ENCODE measurements at regions not wholly inside any gene's neighbourhood (a gene's known extent, or its start where the extent isn't known, plus 50 kb on each side); places are given as distances from the start of the nearest gene placed in this dataset.

DNA sequence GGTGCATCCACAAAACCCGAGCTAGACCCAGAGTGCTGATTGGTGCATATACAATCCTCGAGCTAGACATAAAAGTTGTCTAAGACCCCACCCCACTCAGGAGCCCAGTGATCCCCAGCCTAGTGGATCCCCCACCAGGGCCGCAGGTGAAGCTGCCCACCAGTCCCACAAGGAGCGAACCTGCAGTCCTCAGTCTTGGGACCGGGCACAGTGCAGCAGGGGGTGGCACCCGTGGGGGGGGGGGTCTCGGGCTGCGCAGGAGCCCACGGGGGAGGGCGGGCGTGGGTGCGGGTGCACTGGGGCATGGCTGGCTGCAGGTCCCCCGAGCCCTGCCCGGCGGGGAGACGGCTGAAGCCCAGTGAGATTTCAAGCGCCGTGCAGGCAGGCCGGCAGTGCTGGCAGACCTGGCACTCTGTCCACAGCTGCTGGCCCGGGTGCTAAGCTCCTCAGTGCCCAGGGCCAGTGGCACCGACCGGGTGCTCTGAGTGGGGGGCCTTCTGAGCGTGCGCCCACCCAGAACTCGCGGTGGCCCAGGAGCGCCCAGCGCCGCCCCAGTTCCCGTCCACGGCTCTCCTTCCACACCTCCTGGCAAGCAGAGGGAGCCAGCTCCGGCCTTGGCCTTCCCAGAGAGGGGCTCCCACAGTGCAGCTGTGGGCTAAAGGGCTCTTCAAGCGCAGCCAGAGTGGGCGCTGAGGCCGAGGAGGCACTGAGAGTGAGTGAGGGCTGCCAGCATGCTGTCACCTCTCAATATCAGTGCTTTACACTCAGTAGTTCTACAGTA, 989.1 kb downstream of the FAM181B start:
- no peaks in the 10 kb centered on the region for H3K27me3 Mint-ChIP-seq
- H3K9me3 Mint-ChIP-seq = no peaks in the 10 kb centered on the region
- H3K27ac Mint-ChIP-seq = no peak overlapping the region
- no peaks in the 10 kb centered on the region for H3K36me3 Mint-ChIP-seq
- no peak for ATAC-seq (ENCODE audit: low read depth)
- H3K4me3 Mint-ChIP-seq = no peak overlapping the region
- H3K4me1 Mint-ChIP-seq = no peaks in the 10 kb centered on the region
- DNase-seq (ENCODE audit: low spot score in 2 of 2) = no peak

DNA sequence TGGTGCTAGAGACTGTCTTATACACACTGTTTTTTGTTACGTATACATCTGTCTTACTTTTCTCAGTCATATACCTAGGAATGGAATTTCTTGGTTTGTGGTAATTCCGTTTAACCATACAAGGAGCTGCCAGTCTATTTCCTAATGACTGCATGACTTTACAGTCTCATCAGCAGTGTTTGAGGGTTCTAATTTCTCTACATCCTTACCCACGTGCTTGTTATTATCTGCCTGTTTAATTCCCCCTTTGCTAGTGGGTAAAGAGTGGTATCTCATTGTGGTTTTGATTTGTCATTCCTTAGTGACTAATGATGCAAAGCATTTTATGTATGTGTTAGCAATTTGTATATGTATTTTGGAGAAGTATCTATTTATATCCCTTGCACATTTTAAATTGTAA, 1008.0 kb downstream of the FAM181B start:
- Mint-ChIP-seq H3K4me1 (no peaks in the 10 kb centered on the region), H3K27ac (no peak overlapping the region), H3K27me3 (no peaks in the 10 kb centered on the region), H3K9me3 (peaks cover 6% of the 10 kb centered on the region), H3K4me3 (no peak overlapping the region), H3K36me3 (no peaks in the 10 kb centered on the region)
- no peak for DNase-seq (ENCODE audit: low spot score in 2 of 2)
- no peak for ATAC-seq (ENCODE audit: low read depth)

DNA sequence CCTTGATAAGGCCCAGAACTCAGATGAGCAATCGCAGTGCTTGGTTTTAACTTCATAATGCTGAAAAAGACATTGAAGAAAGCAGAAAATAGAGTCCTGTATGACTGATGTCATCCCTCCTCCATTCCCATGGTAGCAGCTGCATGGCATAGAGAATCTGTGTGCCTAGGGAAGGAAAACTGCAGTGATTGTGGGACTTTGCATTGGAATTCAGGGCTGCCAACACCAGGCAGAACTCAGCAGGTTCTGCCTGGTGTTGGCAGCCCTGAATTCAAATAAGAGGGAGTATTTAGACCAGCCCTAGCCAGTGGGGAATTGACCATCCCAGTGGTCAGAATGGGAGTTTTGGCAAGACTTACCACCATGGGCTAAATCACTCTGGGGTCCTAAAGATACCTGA, 1016.0 kb downstream of the FAM181B start:
- no peaks in the 10 kb centered on the region for H3K36me3 Mint-ChIP-seq
- H3K4me1 Mint-ChIP-seq = no peaks in the 10 kb centered on the region
- ATAC-seq (ENCODE audit: low read depth) = no peak
- H3K27me3 Mint-ChIP-seq = no peaks in the 10 kb centered on the region
- no peak overlapping the region for H3K27ac Mint-ChIP-seq
- no peak for DNase-seq (ENCODE audit: low spot score in 2 of 2)
- no peak overlapping the region for H3K4me3 Mint-ChIP-seq
- H3K9me3 Mint-ChIP-seq = peaks cover 1% of the 10 kb centered on the region

DNA sequence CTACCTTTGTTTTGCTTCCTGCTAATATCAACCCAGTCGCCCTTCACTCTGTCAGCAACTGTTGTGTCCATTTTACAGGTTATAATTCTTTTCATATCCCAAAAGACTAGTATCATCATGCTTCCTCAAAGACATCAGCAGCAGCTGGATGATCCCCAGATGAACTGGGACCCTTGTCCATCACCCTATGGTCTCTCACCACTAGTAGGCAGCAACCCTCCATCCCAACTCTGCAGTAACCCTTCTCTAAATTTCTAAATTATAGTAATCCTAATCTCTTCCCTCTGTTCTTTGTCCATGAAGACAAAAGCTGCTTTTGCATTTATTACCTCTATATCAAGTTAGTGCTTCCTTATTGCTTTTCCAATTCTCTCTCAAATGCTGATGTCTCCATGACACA, 1025.8 kb downstream of the FAM181B start:
- Mint-ChIP-seq H3K27me3 (peaks cover 3% of the 10 kb centered on the region), H3K4me1 (no peaks in the 10 kb centered on the region), H3K4me3 (no peak overlapping the region), H3K27ac (no peak overlapping the region), H3K9me3 (peaks cover 3% of the 10 kb centered on the region), H3K36me3 (no peaks in the 10 kb centered on the region)
- ATAC-seq (ENCODE audit: low read depth) (no peak), DNase-seq (ENCODE audit: low spot score in 2 of 2) (no peak)

DNA sequence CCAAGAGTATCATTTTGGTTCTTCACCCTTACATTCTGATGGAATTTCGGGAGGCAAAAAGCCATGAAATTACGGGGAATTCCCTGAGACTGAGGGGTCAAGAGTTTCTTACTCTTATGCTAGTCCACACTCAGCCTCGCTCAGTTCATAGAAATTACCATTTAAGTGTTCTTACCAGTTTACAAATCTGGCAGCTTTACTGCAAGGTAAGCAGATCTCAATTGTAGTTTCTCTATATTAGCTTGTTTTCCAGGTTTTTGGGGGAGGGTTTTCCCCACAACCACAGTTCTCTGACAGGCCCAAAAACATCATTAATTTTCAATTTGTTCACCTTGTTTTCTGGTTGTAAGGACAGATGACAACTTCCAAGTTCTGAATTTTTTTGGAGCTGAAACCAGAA, 1028.4 kb downstream of the FAM181B start:
- no peak overlapping the region for H3K27ac Mint-ChIP-seq

DNA sequence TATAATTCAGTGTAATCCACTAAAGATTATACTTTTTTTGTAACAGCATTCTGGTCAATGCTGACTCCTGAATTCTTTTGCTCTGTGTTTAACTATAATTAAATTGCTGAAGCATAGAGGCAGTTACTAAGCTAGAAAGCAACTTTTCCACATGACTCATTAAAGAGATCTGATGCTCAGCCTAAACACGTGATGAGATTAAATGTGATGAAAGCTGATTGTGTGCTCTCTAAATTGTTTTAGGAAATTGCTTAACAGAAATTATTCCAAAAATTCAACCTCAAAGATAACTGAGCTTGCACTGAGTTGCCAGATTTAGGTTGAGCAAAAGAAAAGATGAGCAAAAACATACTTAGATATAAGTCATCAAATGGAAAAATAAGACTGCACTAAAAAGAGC, 1033.6 kb downstream of the FAM181B start:
- H3K27me3 Mint-ChIP-seq = no peaks in the 10 kb centered on the region
- H3K4me1 Mint-ChIP-seq = no peaks in the 10 kb centered on the region
- H3K36me3 Mint-ChIP-seq = no peaks in the 10 kb centered on the region
- no peak overlapping the region for H3K4me3 Mint-ChIP-seq
- ATAC-seq (ENCODE audit: low read depth) = no peak
- H3K9me3 Mint-ChIP-seq = peaks cover 19% of the 10 kb centered on the region
- no peak for DNase-seq (ENCODE audit: low spot score in 2 of 2)
- no peak overlapping the region for H3K27ac Mint-ChIP-seq

More for the DNA sequence above, 1028.4 kb downstream of the FAM181B start:
- Mint-ChIP-seq H3K4me3 (no peak overlapping the region), H3K27me3 (peaks cover 1% of the 10 kb centered on the region), H3K9me3 (peaks cover 7% of the 10 kb centered on the region), H3K36me3 (no peaks in the 10 kb centered on the region), H3K4me1 (no peaks in the 10 kb centered on the region)
- no peak for ATAC-seq (ENCODE audit: low read depth)
- DNase-seq (ENCODE audit: low spot score in 2 of 2) = no peak

DNA sequence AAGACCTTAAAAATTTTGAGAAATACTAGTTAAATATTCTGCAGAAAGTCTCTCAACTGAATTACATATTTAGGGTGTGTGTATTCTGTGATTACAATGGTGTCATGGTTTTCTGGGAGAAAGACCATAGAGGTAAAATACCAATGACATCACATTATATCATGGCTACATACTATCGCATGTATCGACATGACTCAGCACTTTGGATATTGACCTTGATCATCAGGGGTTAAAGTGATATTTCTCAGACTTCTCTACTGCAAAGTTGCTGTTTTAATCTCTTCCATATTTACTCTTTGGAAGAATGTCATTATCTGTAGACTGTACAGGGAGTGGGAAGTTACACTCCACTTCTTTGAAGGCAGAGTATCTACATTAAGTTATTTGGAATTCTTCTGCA, 1046.6 kb downstream of the FAM181B start:
- Mint-ChIP-seq H3K27ac (no peak overlapping the region), H3K9me3 (peaks cover 5% of the 10 kb centered on the region), H3K4me1 (no peaks in the 10 kb centered on the region), H3K27me3 (no peaks in the 10 kb centered on the region), H3K4me3 (no peak overlapping the region), H3K36me3 (no peaks in the 10 kb centered on the region)
- DNase-seq (ENCODE audit: low spot score in 2 of 2) (no peak), ATAC-seq (ENCODE audit: low read depth) (no peak)

DNA sequence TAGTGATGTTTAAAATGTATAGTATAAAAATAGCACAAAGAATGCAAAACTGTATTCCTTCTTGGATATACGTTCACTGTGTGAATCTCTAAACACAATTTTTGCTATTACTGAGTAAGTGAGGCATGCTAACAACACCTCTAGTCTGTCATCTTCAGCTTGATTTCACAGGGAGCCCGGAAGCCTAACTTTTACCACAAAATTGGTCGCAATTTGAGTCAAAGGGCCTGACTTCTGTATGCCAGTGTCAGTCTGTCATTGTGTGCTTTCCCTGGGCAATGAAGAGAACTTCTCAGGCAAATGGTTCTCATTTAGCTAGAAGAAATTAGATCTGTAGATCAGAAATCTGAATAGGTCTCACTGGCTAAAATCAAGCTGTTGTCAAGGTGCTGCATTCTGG, 1059.5 kb downstream of the FAM181B start:
- no peak for ATAC-seq (ENCODE audit: low read depth)
- H3K27me3 Mint-ChIP-seq = no peaks in the 10 kb centered on the region
- H3K36me3 Mint-ChIP-seq = no peaks in the 10 kb centered on the region

DNA sequence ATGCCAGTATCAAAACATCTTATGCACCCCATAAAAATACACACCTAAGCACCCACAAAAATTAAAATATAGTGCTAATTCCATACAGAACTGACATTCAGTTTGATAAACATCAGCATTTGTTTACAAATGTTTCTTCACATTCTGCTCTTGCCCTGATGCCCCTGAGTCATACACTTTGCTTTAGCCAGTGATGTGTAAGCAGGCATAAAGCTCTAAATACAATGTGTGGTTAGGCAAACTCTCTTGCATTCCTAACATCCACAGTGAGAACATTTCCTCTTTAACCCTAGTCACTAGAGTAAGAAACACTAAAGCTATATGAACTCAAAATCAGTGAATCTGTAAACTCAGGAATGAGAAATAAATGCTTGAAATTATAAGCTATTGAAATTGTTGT, 1060.7 kb downstream of the FAM181B start:
- H3K4me3 Mint-ChIP-seq = no peak overlapping the region
- H3K9me3 Mint-ChIP-seq = peaks cover 3% of the 10 kb centered on the region
- no peaks in the 10 kb centered on the region for H3K27me3 Mint-ChIP-seq
- no peaks in the 10 kb centered on the region for H3K4me1 Mint-ChIP-seq
- DNase-seq (ENCODE audit: low spot score in 2 of 2) = no peak
- H3K36me3 Mint-ChIP-seq = no peaks in the 10 kb centered on the region
- no peak overlapping the region for H3K27ac Mint-ChIP-seq
- no peak for ATAC-seq (ENCODE audit: low read depth)

More for the DNA sequence above, 1059.5 kb downstream of the FAM181B start:
- peaks cover 3% of the 10 kb centered on the region for H3K9me3 Mint-ChIP-seq
- H3K4me3 Mint-ChIP-seq = no peak overlapping the region
- no peaks in the 10 kb centered on the region for H3K4me1 Mint-ChIP-seq
- no peak for DNase-seq (ENCODE audit: low spot score in 2 of 2)
- H3K27ac Mint-ChIP-seq = no peak overlapping the region

DNA sequence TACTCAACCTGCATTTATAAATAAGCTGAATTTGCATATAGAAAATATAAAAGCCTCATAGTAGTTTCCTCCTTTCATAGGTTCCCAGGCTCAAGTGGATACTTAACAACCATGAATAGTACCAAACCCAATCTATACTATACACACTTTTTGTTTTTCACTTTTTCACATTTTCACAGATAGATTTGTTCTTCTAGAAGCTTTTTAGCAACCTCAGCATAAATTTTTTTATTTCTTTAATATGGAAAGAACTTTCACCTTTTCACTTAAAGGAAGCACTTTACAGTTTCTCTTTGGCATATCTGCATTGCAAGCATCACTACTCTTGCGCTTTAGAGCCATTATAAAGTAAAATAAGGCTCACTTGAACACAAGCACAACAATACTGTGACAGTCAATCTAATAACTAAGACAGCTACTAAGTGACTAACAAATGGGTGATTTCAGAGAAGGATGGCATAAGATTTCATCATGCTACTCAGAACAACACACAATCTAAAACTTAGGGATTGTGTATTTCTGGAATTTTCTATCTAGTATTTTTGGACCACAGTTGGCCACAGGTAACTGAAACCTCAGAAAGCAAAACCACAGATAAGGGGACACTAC, 1063.6 kb downstream of the FAM181B start:
- no peak overlapping the region for H3K4me3 Mint-ChIP-seq
- no peaks in the 10 kb centered on the region for H3K4me1 Mint-ChIP-seq
- no peak for ATAC-seq (ENCODE audit: low read depth)
- no peak for DNase-seq (ENCODE audit: low spot score in 2 of 2)
- no peaks in the 10 kb centered on the region for H3K27me3 Mint-ChIP-seq
- H3K9me3 Mint-ChIP-seq = peaks cover 1% of the 10 kb centered on the region
- no peaks in the 10 kb centered on the region for H3K36me3 Mint-ChIP-seq
- no peak overlapping the region for H3K27ac Mint-ChIP-seq

DNA sequence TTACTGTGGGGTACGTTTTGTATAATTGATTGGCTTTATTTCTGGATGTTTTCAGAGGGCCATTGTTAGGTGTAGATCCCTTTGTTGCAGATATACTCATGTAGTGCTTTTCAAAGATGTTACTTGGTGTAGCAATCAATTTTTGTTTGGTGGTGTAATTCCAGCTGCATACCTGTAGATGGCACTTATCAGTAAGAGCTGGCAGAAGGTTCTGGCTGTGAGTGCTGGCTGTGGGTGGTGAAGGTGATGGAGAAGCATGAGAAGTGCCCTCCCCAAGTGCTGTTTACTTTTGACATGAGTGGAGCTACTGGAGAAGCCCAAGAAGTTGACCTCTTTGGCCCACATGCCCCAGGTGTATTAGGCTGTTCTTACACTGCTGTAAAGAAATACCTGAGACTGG, 1074.9 kb downstream of the FAM181B start:
- H3K4me1 Mint-ChIP-seq = no peaks in the 10 kb centered on the region
- H3K36me3 Mint-ChIP-seq = no peaks in the 10 kb centered on the region

DNA sequence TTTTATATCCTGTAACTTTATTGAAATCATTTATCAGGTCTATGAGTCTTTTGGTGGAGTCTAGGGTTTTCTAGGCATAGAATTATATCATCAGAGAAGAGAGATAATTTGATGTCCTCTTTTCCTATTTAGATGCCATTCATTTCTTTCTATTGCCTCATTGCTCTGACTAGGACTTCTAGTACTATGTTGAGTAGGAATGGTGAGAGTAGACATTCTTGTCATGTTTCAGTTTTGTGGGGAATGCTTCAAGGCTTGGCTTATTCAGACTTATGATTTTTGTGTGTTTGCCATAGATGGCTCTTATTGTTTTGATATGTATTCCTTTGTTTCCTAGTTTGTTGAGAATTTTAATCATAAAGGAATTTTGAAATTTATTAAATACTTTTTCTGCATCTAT, 1078.3 kb downstream of the FAM181B start:
- peaks cover 6% of the 10 kb centered on the region for H3K9me3 Mint-ChIP-seq
- peaks cover 1% of the 10 kb centered on the region for H3K27me3 Mint-ChIP-seq
- no peaks in the 10 kb centered on the region for H3K36me3 Mint-ChIP-seq
- no peak for DNase-seq (ENCODE audit: low spot score in 2 of 2)
- H3K27ac Mint-ChIP-seq = no peak overlapping the region
- H3K4me3 Mint-ChIP-seq = no peak overlapping the region
- no peak for ATAC-seq (ENCODE audit: low read depth)
- H3K4me1 Mint-ChIP-seq = no peaks in the 10 kb centered on the region

More for the DNA sequence above, 1074.9 kb downstream of the FAM181B start:
- ATAC-seq (ENCODE audit: low read depth) (no peak), DNase-seq (ENCODE audit: low spot score in 2 of 2) (no peak)
- no peak overlapping the region for H3K27ac Mint-ChIP-seq
- H3K4me3 Mint-ChIP-seq = no peak overlapping the region
- peaks cover 1% of the 10 kb centered on the region for H3K27me3 Mint-ChIP-seq
- H3K9me3 Mint-ChIP-seq = peaks cover 6% of the 10 kb centered on the region

DNA sequence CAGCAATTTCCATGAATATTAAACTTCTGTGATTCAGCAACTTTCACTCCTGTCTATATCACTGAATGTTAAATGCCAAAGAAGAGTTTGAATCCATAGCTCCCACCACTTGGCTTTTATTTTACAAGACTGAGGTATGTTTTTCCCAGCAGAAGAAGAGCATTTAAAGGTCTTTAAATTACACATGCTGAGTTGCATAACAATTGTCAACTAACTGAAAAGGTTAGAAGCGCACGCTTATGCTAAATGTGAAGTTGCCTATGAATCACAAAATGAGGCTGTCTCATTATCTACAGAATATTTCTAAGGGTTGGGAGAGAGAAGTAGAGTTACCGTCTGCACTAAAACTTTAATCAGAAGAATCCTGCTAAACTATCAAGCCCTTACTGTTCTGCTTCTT, 1086.3 kb downstream of the FAM181B start:
- no peaks in the 10 kb centered on the region for H3K4me1 Mint-ChIP-seq
- no peaks in the 10 kb centered on the region for H3K27me3 Mint-ChIP-seq
- DNase-seq (ENCODE audit: low spot score in 2 of 2) (no peak), ATAC-seq (ENCODE audit: low read depth) (no peak)
- no peaks in the 10 kb centered on the region for H3K36me3 Mint-ChIP-seq
- no peaks in the 10 kb centered on the region for H3K9me3 Mint-ChIP-seq
- no peak overlapping the region for H3K4me3 Mint-ChIP-seq
- no peak overlapping the region for H3K27ac Mint-ChIP-seq

DNA sequence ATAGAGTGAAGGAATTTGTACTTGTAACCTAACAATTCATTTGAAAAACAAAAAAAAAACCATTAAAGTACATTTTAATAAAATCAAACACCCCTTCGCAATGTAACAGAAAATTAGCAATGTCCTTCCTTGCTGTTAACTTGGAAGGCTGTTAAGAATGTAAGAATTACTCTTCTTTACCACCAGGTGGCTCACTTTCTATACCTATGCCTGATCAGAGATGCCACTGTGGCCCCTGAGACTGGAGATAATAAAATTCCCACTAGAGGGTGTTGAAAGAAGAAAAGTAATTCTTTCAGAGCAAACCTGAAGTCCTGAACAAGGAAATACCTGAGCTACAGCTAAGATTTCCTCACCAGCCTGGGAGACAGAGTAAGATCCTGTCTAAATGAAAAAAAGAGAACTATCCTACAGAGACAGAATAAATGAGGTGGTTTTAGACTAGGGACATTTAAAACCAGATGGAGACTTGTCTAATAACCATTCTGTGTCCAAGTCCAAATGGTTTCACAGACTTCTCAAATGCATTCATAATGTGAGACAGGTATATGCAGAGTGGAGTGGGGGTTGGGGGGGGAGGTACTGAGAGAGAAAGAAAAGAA, 1089.3 kb downstream of the FAM181B start:
- no peaks in the 10 kb centered on the region for H3K36me3 Mint-ChIP-seq
- DNase-seq (ENCODE audit: low spot score in 2 of 2) = peak in 1 of 2 donors; percentile 26

More for the DNA sequence above, 1089.3 kb downstream of the FAM181B start:
- Mint-ChIP-seq H3K27me3 (no peaks in the 10 kb centered on the region), H3K27ac (no peak overlapping the region), H3K4me3 (no peak overlapping the region), H3K9me3 (no peaks in the 10 kb centered on the region), H3K4me1 (no peaks in the 10 kb centered on the region)
- peak; percentile 60 for ATAC-seq (ENCODE audit: low read depth)
